K562 (cell line): ENCODE measurements at regions not wholly inside any gene's neighbourhood (a gene's known extent, or its start where the extent isn't known, plus 50 kb on each side); places are given as distances from the start of the nearest gene placed in this dataset.

Experiments used
- ATAC-seq: fragments of 200-7000 bp; cut with Tn5 transposase; 3 replicates; pipeline ENCODE4 v1.9.1; 2020; ENCODE audit warnings: moderate library complexity
- BruUV-seq: library from RNA; stranded (reverse); fragments of 400-500 nt; replicated peaks from 2 replicates; lab custom pipeline; 2021; lab: Mats Ljungman, UMichigan
- CTCF ChIA-PET: fragments of 300-600 bp; formaldehyde crosslinking; extraction: SDS; loops from one replicate; lab custom pipeline; 2021; ENCODE audit warnings: low intra/inter-chr PET ratio; lab: Yijun Ruan, JAX
- POLR2A ChIA-PET: fragments of 300-600, 350-650 bp; sonication (Branson Sonifier 250); formaldehyde crosslinking; extraction: SDS; loops from one replicate; lab custom pipeline; 2021; ENCODE audit warnings: antibody characterized with exemption, inconsistent platforms; lab: Yijun Ruan, JAX
- DNase-seq, 4 experiments: peaks; one replicate each; pipeline versions ENCODE4 v3.0.0 to v3.0.0-alpha.2; 2011 to 2018; ENCODE audit warnings: low spot score in 3 of 4, mixed read lengths in 3 of 4; ENCODE audit errors: extremely low read depth in 1 of 4
- FAIRE-seq: peaks from 2 replicates; lab custom pipeline; 2011; peaks lifted over from hg19 to GRCh38; lab: Jason Lieb, UNC
- H2AFZ ChIP-seq: 2 replicates; pipeline ENCODE4 v1.6.0; 2011; ENCODE audit warnings: low read depth, low read length, control low read depth, inconsistent platforms
- H3K27ac ChIP-seq: fragments of 200-600 bp; 3 replicates; pipeline ENCODE4 v1.8.0; 2011; ENCODE audit warnings: low read depth, mild to moderate bottlenecking, control low read depth, inconsistent platforms, low read length, moderate library complexity, mixed read lengths; ENCODE audit errors: extremely low read depth
- H3K27me3 ChIP-seq, 2 experiments: fragments of 300-600 bp in 1 of 2; 2 replicates in 1 of 2; 3 replicates in 1 of 2; pipeline versions ENCODE4 v1.6.0 to v1.8.0; 2011; ENCODE audit warnings: inconsistent platforms in 2 of 2, low read length in 2 of 2, mild to moderate bottlenecking in 1 of 2, mixed read lengths in 1 of 2, moderate library complexity in 1 of 2; ENCODE audit not compliant: control insufficient read depth in 2 of 2, insufficient read depth in 2 of 2
- H3K36me3 ChIP-seq: fragments of 300-600 bp; 3 replicates; pipeline ENCODE4 v1.8.0; 2011; ENCODE audit warnings: mild to moderate bottlenecking, low read length, inconsistent platforms; ENCODE audit not compliant: control insufficient read depth, insufficient read depth
- H3K4me1 ChIP-seq, 2 experiments: fragments of 200-600 bp in 1 of 2; replicated peaks in 1 of 2; 2 replicates in 1 of 2; 3 replicates in 1 of 2; pipeline versions ENCODE4 v1.5.1 to v1.8.0; 2011; ENCODE audit warnings: inconsistent platforms in 2 of 2, low read length in 2 of 2, mild to moderate bottlenecking in 1 of 2, mixed read lengths in 1 of 2, moderate library complexity in 1 of 2; ENCODE audit not compliant: control insufficient read depth in 2 of 2, insufficient read depth in 2 of 2
- H3K4me2 ChIP-seq: 2 replicates; pipeline ENCODE4 v1.6.1; 2011; ENCODE audit warnings: low read length, control low read depth, inconsistent platforms, mixed read lengths; ENCODE audit not compliant: insufficient read depth
- H3K4me3 ChIP-seq: fragments of 200-600 bp; sonication (generic), shearing (Covaris generic); 2 replicates; pipeline ENCODE4 v1.5.1; 2016; ENCODE audit warnings: control low read depth, inconsistent platforms
- H3K79me2 ChIP-seq: fragments of 200-600 bp; 3 replicates; pipeline ENCODE4 v1.8.0; 2011; ENCODE audit warnings: low read length, inconsistent platforms; ENCODE audit not compliant: control insufficient read depth, insufficient read depth
- H3K9ac ChIP-seq, 2 experiments: 2 replicates each; pipeline versions ENCODE4 v1.6.0 to v1.6.1; 2011; ENCODE audit warnings: low read depth in 2 of 2, low read length in 2 of 2, control low read depth in 1 of 2, inconsistent platforms in 1 of 2, mild to moderate bottlenecking in 1 of 2, mixed read lengths in 1 of 2; ENCODE audit not compliant: insufficient read depth in 1 of 2
- H3K9me1 ChIP-seq: one replicate; pipeline ENCODE4 v1.6.0; 2011; ENCODE audit warnings: inconsistent platforms, mild to moderate bottlenecking, low read length, moderate library complexity; ENCODE audit not compliant: control insufficient read depth, insufficient read depth
- H3K9me3 ChIP-seq: replicated peaks from 2 replicates; pipeline ENCODE4 v1.5.1; 2011; ENCODE audit warnings: low read depth, low read length, inconsistent platforms; ENCODE audit not compliant: control insufficient read depth, insufficient read depth
- H4K20me1 ChIP-seq: replicated peaks from 2 replicates; pipeline ENCODE4 v1.6.1; 2011; ENCODE audit warnings: low read length, inconsistent platforms, mixed read lengths; ENCODE audit not compliant: control insufficient read depth, insufficient read depth
- BHLHE40 ChIP-seq: IDR thresholded peaks from 2 replicates; pipeline ENCODE4 v1.6.1; 2011; ENCODE audit warnings: low read length, improper control_type of control experiment
- LEF1 ChIP-seq: fragments of 450-650 bp; IDR thresholded peaks from 2 replicates; pipeline ENCODE4 v1.6.1; 2016; ENCODE audit warnings: mild to moderate bottlenecking
- NEUROD1 ChIP-seq: fragments of 150-350 bp; IDR thresholded peaks from 2 replicates; pipeline ENCODE4 v1.6.1; 2014; ENCODE audit warnings: borderline replicate concordance, low read length, low read depth; ENCODE audit not compliant: partially characterized antibody
- SAP30 ChIP-seq: fragments of 200-600 bp; sonication (generic); IDR thresholded peaks from 2 replicates; pipeline ENCODE4 v1.6.1; 2012; ENCODE audit warnings: borderline replicate concordance, low read depth, mild to moderate bottlenecking, moderate library complexity, low read length, control low read depth, inconsistent platforms; ENCODE audit not compliant: insufficient read depth, poor library complexity, severe bottlenecking
- STAT5A ChIP-seq: IDR thresholded peaks from 2 replicates; pipeline ENCODE4 v1.6.1; 2012; ENCODE audit warnings: low read length, inconsistent platforms, borderline replicate concordance
- TAL1 ChIP-seq: fragments of 450-650 bp; IDR thresholded peaks from 2 replicates; pipeline ENCODE4 v1.6.1; 2016; ENCODE audit warnings: mild to moderate bottlenecking
- ZC3H11A ChIP-seq: IDR thresholded peaks from 2 replicates; pipeline ENCODE4 v1.6.1; 2012; ENCODE audit warnings: low read depth, low read length, improper control_type of control experiment
- ZFP36 ChIP-seq: fragments of 150-350 bp; IDR thresholded peaks from 2 replicates; pipeline ENCODE4 v1.6.1; 2018; ENCODE audit warnings: low read length, low read depth; ENCODE audit not compliant: partially characterized antibody
- ZNF644 ChIP-seq: fragments of 200-800 bp; sonication (Bioruptor generic); IDR thresholded peaks from 2 replicates; pipeline ENCODE4 v1.6.1; 2016; ENCODE audit warnings: low read depth, missing genetic modification characterization, missing compliant biosample characterization
- ZNF668 ChIP-seq: fragments of 250-450 bp; sonication (Bioruptor Pico); IDR thresholded peaks from 2 replicates; pipeline ENCODE4 v1.8.0; 2022; ENCODE audit warnings: mild to moderate bottlenecking, inconsistent platforms
- WGBS: fragments of 100-300 bp; shearing (Covaris generic); methylation state at CpG from one replicate; pipeline ENCODE4 v1.1.6; 2016; ENCODE audit warnings: low coverage, mixed read lengths; ENCODE audit not compliant: insufficient coverage; ENCODE audit errors: missing lambda C conversion rate; 5-methylcytosine and 5-hydroxymethylcytosine counted together
- in situ Hi-C: fragments of 300-500 bp; cut with MboI; formaldehyde crosslinking; loops from 4 replicates; pipeline ENCODE4 v1.15.0; 2018; ENCODE audit warnings: inconsistent platforms, mixed read lengths
- intact Hi-C: fragments of 100-400 bp; cut with micrococcal nuclease; formaldehyde crosslinking; loops from 2 replicates; pipeline ENCODE4 v1.14.2; 2022
- TF ChIP-seq, protein P1 (sequence below): fragments of 150-350 bp; conservative IDR thresholded peaks from 2 replicates; pipeline ENCODE4 v1.6.1; 2014; ENCODE audit warnings: low read length

DNA sequence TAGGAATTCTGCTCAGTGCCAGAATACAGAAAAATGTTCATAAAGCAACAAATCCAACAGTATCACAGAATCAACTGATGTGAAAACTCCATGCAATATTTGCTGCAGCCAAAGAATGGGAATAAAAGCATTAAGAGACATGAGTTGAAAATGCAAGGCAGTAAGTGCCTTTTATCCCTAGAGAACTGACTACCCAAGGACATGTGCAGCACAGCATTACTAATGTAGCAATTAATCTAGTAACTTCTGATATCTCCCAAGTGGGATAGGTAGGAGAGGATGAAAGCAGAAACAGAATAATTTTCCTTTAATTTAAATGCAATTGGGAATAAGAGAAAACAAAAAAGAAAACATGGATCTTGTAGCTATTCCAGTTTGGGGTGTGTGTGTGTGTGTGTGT, 497.5 kb upstream of the CBLB start (continued):
- TF ChIP-seq, protein P1, sequence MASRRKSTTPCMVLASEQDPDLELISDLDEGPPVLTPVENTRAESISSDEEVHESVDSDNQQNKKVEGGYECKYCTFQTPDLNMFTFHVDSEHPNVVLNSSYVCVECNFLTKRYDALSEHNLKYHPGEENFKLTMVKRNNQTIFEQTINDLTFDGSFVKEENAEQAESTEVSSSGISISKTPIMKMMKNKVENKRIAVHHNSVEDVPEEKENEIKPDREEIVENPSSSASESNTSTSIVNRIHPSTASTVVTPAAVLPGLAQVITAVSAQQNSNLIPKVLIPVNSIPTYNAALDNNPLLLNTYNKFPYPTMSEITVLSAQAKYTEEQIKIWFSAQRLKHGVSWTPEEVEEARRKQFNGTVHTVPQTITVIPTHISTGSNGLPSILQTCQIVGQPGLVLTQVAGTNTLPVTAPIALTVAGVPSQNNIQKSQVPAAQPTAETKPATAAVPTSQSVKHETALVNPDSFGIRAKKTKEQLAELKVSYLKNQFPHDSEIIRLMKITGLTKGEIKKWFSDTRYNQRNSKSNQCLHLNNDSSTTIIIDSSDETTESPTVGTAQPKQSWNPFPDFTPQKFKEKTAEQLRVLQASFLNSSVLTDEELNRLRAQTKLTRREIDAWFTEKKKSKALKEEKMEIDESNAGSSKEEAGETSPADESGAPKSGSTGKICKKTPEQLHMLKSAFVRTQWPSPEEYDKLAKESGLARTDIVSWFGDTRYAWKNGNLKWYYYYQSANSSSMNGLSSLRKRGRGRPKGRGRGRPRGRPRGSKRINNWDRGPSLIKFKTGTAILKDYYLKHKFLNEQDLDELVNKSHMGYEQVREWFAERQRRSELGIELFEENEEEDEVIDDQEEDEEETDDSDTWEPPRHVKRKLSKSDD = no peak
- TF ChIP-seq SAP30 = no peak
- TF ChIP-seq BHLHE40 = no peak
- TF ChIP-seq ZNF644 (tag) = no peak
- TF ChIP-seq ZC3H11A = no peak
- TF ChIP-seq LEF1 = no peak
- no peak for TF ChIP-seq ZNF668 (CRISPR knock-in tag)

DNA sequence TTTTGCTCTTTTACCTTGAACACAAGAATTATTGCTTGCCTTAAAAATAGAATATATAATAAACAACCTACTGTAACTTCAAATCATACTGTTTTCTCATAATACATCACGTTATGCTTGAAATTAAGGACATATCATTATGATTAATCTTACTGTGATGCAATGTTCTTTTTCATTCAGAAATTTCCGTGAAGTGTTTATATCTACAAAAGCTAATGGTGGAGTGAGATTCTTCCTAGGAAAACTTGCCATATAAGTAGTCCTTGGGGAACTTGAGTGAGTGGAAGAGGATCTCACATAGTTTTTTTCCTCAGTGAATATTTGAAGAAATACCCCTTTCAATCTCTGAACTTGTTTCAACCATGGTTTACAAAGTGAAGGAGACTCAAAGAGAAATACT, 498.7 kb upstream of the CBLB start:
- Histone ChIP-seq H3K27me3 (no peaks in the 10 kb centered on the region), H2AFZ (no peak overlapping the region), H3K4me2 (no peak overlapping the region), H3K9me3 (no peaks in the 10 kb centered on the region), H3K9me1 (no peaks in the 10 kb centered on the region), H3K79me2 (no peaks in the 10 kb centered on the region), H3K4me3 (no peak overlapping the region), H3K4me1 (no peaks in the 10 kb centered on the region), H3K9ac (no peak overlapping the region), H3K27ac (no peak overlapping the region), H4K20me1 (no peaks in the 10 kb centered on the region), H3K36me3 (no peaks in the 10 kb centered on the region)
- FAIRE-seq = no peak
- no peak for DNase-seq
- 0% methylated on average over 2 of the region's 2 CpGs for WGBS
- no peak for TF ChIP-seq TAL1
- no peak for TF ChIP-seq STAT5A
- TF ChIP-seq ZFP36 = no peak
- TF ChIP-seq NEUROD1 = no peak
- in situ Hi-C loops (no loop called here), intact Hi-C loops (no loop called here)
- no TSS peak for BruUV-seq
- POLR2A ChIA-PET = no interaction called here
- CTCF ChIA-PET = no interaction called here
- no peak for ATAC-seq
